Kidney (tissue), 13 donors: ENCODE measurements at regions not wholly inside any gene's neighbourhood (a gene's known extent, or its start where the extent isn't known, plus 50 kb on each side); places are given as distances from the start of the nearest gene placed in this dataset.

Experiments
- DNase-seq, 5 donors: peaks; one replicate each; pipeline ENCODE4 v3.0.0-alpha.2; 2013 to 2020
- FAIRE-seq: peaks from 2 replicates; lab custom pipeline; 2012; peaks lifted over from hg19 to GRCh38; lab: Jason Lieb, UNC
- H3K27ac ChIP-seq, 2 donors: one replicate each; pipeline ENCODE4 v1.7.0; 2013; ENCODE audit warnings: low read depth in 2 of 2, low read length in 2 of 2, inconsistent platforms in 1 of 2
- H3K27me3 ChIP-seq: one replicate; pipeline ENCODE4 v1.7.1; 2013; ENCODE audit warnings: low read length, inconsistent platforms; ENCODE audit not compliant: control insufficient read depth, insufficient read depth
- H3K36me3 ChIP-seq, 3 donors: one replicate each; pipeline versions ENCODE4 v1.7.0 to v1.7.1; 2013; ENCODE audit warnings: low read length in 3 of 3, control low read depth in 1 of 3, inconsistent platforms in 1 of 3; ENCODE audit not compliant: insufficient read depth in 3 of 3, control insufficient read depth in 2 of 3
- H3K4me1 ChIP-seq, 3 donors: one replicate each; pipeline versions ENCODE4 v1.7.0 to v1.7.1; 2013; ENCODE audit warnings: low read length in 3 of 3, inconsistent platforms in 1 of 3, low read depth in 1 of 3; ENCODE audit not compliant: control insufficient read depth in 2 of 3, insufficient read depth in 2 of 3
- H3K4me3 ChIP-seq, 3 donors: one replicate each; pipeline versions ENCODE4 v1.7.0 to v1.8.1; 2013; ENCODE audit warnings: low read length in 3 of 3, control low read depth in 1 of 3, inconsistent platforms in 1 of 3
- H3K9ac ChIP-seq, 3 donors: one replicate each; pipeline versions ENCODE4 v1.7.0 to v1.7.1; 2013; ENCODE audit warnings: low read length in 3 of 3, control low read depth in 1 of 3, inconsistent platforms in 1 of 3
- H3K9me3 ChIP-seq, 3 donors: one replicate each; pipeline versions ENCODE4 v1.7.0 to v1.7.1; 2013; ENCODE audit warnings: low read length in 3 of 3, control low read depth in 1 of 3, inconsistent platforms in 1 of 3; ENCODE audit not compliant: control insufficient read depth in 2 of 3, insufficient read depth in 1 of 3
- CTCF ChIP-seq: IDR thresholded peaks from 3 replicates; pipeline ENCODE4 v1.5.1; 2012; ENCODE audit warnings: mild to moderate bottlenecking, moderate library complexity, borderline replicate concordance; ENCODE audit not compliant: insufficient read depth; ENCODE audit errors: extremely low read depth
- intact Hi-C: fragments of 100-400 bp; cut with DNase I; formaldehyde crosslinking; loops from one replicate; pipeline ENCODE4 v1.11.1; 2022
- donor health status: control.
- donor health status: control.
- donor health status: control.
- donor health status: control.
- donor health status: control.
- donor health status: DM: yes; HTN: yes; CAD: no.
- donor health status: Normal renal cell carcinoma (clear cell type).

GRCh38 chr12:89817501-89818226, 109.0 kb upstream of the ATP2B1 start:
- intact Hi-C loops: no loop called here
- Histone ChIP-seq H3K27ac (no peak overlapping the region), H3K36me3 (no peaks in the 10 kb centered on the region), H3K9me3 (no peaks in the 10 kb centered on the region), H3K4me1 (no peaks in the 10 kb centered on the region), H3K27me3 (no peaks in the 10 kb centered on the region), H3K4me3 (no peak overlapping the region), H3K9ac (no peak overlapping the region)
- TF ChIP-seq CTCF: no peak
- no peak for FAIRE-seq
- DNase-seq: no peak

- Histone ChIP-seq H3K36me3 (no peaks in the 10 kb centered on the region), H3K9me3 (no peaks in the 10 kb centered on the region), H3K9ac (no peak overlapping the region), H3K4me1 (no peaks in the 10 kb centered on the region), H3K27me3 (no peaks in the 10 kb centered on the region), H3K4me3 (no peak overlapping the region), H3K27ac (no peak overlapping the region)
- TF ChIP-seq CTCF: no peak
- no peak for FAIRE-seq
- DNase-seq: no peak
- intact Hi-C loops: no loop called here
Observed at GRCh38 chr12:89815225-89815624, 106.6 kb upstream of the ATP2B1 start.

- FAIRE-seq: no peak
Observed at GRCh38 chr12:89803412-89803811, 94.8 kb upstream of the ATP2B1 start.

More at GRCh38 chr12:89803412-89803811, 94.8 kb upstream of the ATP2B1 start:
- H3K4me3 ChIP-seq: no peak overlapping the region
- no peak overlapping the region for H3K9ac ChIP-seq
- no peaks in the 10 kb centered on the region for H3K4me1 ChIP-seq
- no peak overlapping the region for H3K27ac ChIP-seq
- no peak for TF ChIP-seq CTCF
- intact Hi-C loops: no loop called here
- H3K9me3 ChIP-seq: no peaks in the 10 kb centered on the region
- DNase-seq: no peak
- H3K27me3 ChIP-seq: no peaks in the 10 kb centered on the region
- no peaks in the 10 kb centered on the region for H3K36me3 ChIP-seq
